Brain microvascular endothelial cell (primary cell): ENCODE measurements at regions not wholly inside any gene's neighbourhood (a gene's known extent, or its start where the extent isn't known, plus 50 kb on each side); places are given as distances from the start of the nearest gene placed in this dataset.

Source experiments
- DNase-seq: peaks from one replicate; pipeline ENCODE4 v3.0.0-alpha.2; 2020
- H3K27ac ChIP-seq: fragments of 250-450 bp; sonication (Bioruptor Pico); 2 replicates; pipeline ENCODE4 v1.5.1; 2020; ENCODE audit warnings: mild to moderate bottlenecking, moderate library complexity
- H3K27me3 ChIP-seq: fragments of 250-450 bp; sonication (Bioruptor Pico); replicated peaks from 2 replicates; pipeline ENCODE4 v1.5.1; 2020; ENCODE audit warnings: mild to moderate bottlenecking
- H3K36me3 ChIP-seq: fragments of 250-450 bp; sonication (Bioruptor Pico); replicated peaks from 2 replicates; pipeline ENCODE4 v1.5.1; 2020; ENCODE audit warnings: mild to moderate bottlenecking
- H3K4me3 ChIP-seq: 2 replicates; pipeline ENCODE4 v1.5.1; 2011; ENCODE audit warnings: low read depth, mild to moderate bottlenecking, control low read depth, low read length, moderate library complexity
- in situ Hi-C: cut with HindIII; loops from 2 replicates; pipeline ENCODE4 v1.10.0; 2017; ENCODE audit warnings: low sequenced_read_pairs, low pct_ligation_motif_present
- TF ChIP-seq, protein P1 (sequence below): IDR thresholded peaks from 2 replicates; pipeline ENCODE4 v1.5.1; 2011; ENCODE audit warnings: low read depth, mild to moderate bottlenecking, moderate library complexity, low read length, control low read depth, inconsistent platforms; ENCODE audit errors: missing control alignments

GRCh38 chr10:36111676-36112075, 469.6 kb upstream of the FZD8 start:
- in situ Hi-C loops = no loop called here

DNA sequence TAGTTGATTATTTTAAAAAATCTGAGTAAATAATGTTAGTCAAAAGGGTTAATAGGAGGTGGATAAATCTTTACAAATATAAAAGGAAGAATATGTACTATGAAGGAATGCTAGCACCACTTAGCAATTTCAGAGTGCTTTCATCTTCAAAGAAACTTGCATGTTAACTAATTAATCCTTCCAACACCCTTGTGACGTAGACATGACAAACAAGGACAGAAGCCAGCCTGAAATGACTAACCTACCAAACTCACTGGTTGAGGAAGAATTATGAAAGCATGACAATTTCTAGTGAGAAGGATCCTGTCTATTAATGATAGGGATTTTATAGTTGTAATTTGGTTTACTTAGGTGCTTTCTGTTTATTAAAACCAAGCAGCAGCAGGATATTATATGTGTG, 468.0 kb upstream of the FZD8 start:
- in situ Hi-C loops = no loop called here
- H3K4me3 ChIP-seq = no peak overlapping the region
- no peaks in the 10 kb centered on the region for H3K27me3 ChIP-seq
- H3K27ac ChIP-seq = no peak overlapping the region
- DNase-seq = no peak
- TF ChIP-seq, protein P1, sequence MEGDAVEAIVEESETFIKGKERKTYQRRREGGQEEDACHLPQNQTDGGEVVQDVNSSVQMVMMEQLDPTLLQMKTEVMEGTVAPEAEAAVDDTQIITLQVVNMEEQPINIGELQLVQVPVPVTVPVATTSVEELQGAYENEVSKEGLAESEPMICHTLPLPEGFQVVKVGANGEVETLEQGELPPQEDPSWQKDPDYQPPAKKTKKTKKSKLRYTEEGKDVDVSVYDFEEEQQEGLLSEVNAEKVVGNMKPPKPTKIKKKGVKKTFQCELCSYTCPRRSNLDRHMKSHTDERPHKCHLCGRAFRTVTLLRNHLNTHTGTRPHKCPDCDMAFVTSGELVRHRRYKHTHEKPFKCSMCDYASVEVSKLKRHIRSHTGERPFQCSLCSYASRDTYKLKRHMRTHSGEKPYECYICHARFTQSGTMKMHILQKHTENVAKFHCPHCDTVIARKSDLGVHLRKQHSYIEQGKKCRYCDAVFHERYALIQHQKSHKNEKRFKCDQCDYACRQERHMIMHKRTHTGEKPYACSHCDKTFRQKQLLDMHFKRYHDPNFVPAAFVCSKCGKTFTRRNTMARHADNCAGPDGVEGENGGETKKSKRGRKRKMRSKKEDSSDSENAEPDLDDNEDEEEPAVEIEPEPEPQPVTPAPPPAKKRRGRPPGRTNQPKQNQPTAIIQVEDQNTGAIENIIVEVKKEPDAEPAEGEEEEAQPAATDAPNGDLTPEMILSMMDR = no peak
- no peaks in the 10 kb centered on the region for H3K36me3 ChIP-seq

More at GRCh38 chr10:36111676-36112075, 469.6 kb upstream of the FZD8 start:
- no peak overlapping the region for H3K27ac ChIP-seq
- H3K27me3 ChIP-seq = no peaks in the 10 kb centered on the region
- H3K36me3 ChIP-seq = no peaks in the 10 kb centered on the region
- no peak overlapping the region for H3K4me3 ChIP-seq
- DNase-seq = no peak
- TF ChIP-seq, protein P1 = no peak

DNA sequence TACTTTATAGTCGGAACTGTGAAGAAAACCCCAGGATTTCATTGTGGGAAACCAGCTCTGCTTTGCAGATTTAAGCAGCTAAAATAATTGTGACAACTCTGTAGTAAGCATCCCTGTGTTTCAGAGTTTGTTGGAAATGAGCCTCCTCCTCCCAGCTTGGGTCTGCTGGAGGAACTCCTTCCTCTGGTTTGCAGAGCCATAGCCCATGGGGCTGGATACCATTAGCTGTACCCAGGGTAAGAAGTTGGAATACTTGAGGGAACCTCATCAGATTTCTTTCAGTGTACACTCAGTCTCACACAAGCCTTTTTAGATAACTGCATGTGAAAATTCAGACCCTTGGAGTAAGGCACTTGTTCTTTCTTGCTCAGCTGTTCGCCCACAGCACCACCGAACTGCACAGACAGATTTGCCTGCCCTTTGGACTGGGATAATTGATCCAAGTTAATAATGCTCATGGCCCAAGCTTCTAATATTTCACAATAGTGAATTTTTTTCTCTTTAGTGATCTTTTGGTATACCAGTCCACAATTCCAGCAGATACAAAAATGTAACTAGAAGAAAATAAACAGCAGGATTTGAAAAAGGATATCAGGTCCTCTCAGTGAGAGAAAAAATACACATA, 467.4 kb upstream of the FZD8 start:
- in situ Hi-C loops = no loop called here
- Histone ChIP-seq H3K27me3 (no peaks in the 10 kb centered on the region), H3K36me3 (no peaks in the 10 kb centered on the region), H3K27ac (no peak overlapping the region), H3K4me3 (no peak overlapping the region)
- no peak for DNase-seq
- TF ChIP-seq, protein P1 = no peak

DNA sequence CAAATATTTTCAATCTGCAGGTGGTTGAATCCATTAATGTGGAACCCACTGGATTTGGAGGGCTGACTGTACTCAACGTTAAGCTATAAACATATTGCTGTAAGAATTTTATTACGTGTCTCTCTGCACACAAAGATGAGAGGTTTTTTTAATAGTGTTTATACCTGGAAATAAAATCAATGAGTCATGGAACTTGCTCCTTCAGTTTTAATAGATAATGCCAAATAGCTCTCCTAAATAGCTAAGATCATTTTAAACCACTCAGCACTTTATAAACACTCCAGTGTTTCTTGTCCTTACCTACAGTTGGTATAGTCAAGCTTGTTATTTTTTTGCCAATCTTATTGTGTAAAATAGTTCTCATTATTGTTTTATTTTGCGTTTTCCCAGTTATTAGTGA, 455.6 kb upstream of the FZD8 start:
- no peak overlapping the region for H3K27ac ChIP-seq
- in situ Hi-C loops = no loop called here
- H3K4me3 ChIP-seq = no peak overlapping the region
- no peaks in the 10 kb centered on the region for H3K36me3 ChIP-seq
- TF ChIP-seq, protein P1 = no peak
- DNase-seq = no peak
- no peaks in the 10 kb centered on the region for H3K27me3 ChIP-seq

DNA sequence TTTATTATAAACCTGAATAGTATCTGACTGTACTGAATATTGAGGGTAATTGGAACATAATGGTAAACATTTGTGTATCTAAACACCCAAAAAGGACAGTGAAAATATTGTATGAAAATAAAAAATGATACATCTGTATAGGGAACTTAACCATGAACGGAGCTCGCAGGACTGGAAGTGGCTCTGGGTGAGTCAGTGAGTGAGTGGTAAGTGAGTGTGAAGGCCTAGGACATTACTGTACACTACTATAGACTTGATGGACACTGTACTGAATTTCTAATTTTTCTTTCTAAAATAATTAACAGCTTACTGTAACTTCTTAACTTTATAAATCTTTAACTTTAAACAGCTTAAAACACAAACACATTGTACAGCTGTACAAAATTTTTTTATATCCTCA, 454.5 kb upstream of the FZD8 start:
- Histone ChIP-seq H3K27me3 (no peaks in the 10 kb centered on the region), H3K36me3 (no peaks in the 10 kb centered on the region), H3K27ac (no peak overlapping the region), H3K4me3 (no peak overlapping the region)
- DNase-seq = peak; percentile 25
- in situ Hi-C loops = no loop called here
- TF ChIP-seq, protein P1 = no peak

GRCh38 chr10:36094096-36094495, 452.0 kb upstream of the FZD8 start:
- no peaks in the 10 kb centered on the region for H3K27me3 ChIP-seq
- no peak overlapping the region for H3K4me3 ChIP-seq
- TF ChIP-seq, protein P1 = no peak
- DNase-seq = no peak
- H3K27ac ChIP-seq = no peak overlapping the region
- H3K36me3 ChIP-seq = no peaks in the 10 kb centered on the region
- in situ Hi-C loops = no loop called here
